Tibial nerve (tissue), 4 donors: ENCODE measurements at regions not wholly inside any gene's neighbourhood (a gene's known extent, or its start where the extent isn't known, plus 50 kb on each side); places are given as distances from the start of the nearest gene placed in this dataset.

Experiments used
- CTCF ChIP-seq, 5 experiments: fragments of 200-600 bp in 3 of 5; fragments of 450-650 bp in 2 of 5; sonication (generic) in 3 of 5; IDR thresholded peaks; one replicate each; pipeline ENCODE4 v1.5.1; 2016 to 2019; ENCODE audit warnings: antibody characterized with exemption in 5 of 5, mild to moderate bottlenecking in 3 of 5, moderate library complexity in 2 of 5
- EP300 ChIP-seq, 2 donors: sonication (generic); formaldehyde crosslinking; IDR thresholded peaks; one replicate each; pipeline ENCODE4 v1.6.1; 2017; ENCODE audit warnings: antibody characterized with exemption in 2 of 2, mild to moderate bottlenecking in 1 of 2
- POLR2A ChIP-seq, 2 donors: fragments of 450-650 bp; IDR thresholded peaks; one replicate each; pipeline ENCODE4 v1.6.1; 2017; ENCODE audit warnings: antibody characterized with exemption in 2 of 2, mild to moderate bottlenecking in 2 of 2, moderate library complexity in 2 of 2

GRCh38 chr3:30340500-30340899 is 265.9 kb upstream of the TGFBR2 start:
- no peak for TF ChIP-seq POLR2A (IDR thresholded peaks at IDR 0.05)
- no peak for TF ChIP-seq CTCF (IDR thresholded peaks at IDR 0.05)
- TF ChIP-seq EP300 (IDR thresholded peaks at IDR 0.05), result no peak
